Activated T-cell treated with anti-CD3 and anti-CD28 coated beads, Interleukin-2, amount 50 U/mL, for 72 hours (primary cell): ENCODE measurements at regions not wholly inside any gene's neighbourhood (a gene's known extent, or its start where the extent isn't known, plus 50 kb on each side); places are given as distances from the start of the nearest gene placed in this dataset.

Source experiments
- ATAC-seq, 2 donors: fragments of 150-1000 bp; cut with Tn5 transposase; replicated peaks in 1 of 2; 2 replicates each; pipeline ENCODE4 v1.10.0; 2021; ENCODE audit warnings: moderate library complexity in 2 of 2, mild to moderate bottlenecking in 1 of 2
- DNase-seq, 2 donors: peaks; one replicate each; pipeline ENCODE4 v3.0.0; 2021 to 2022; ENCODE audit warnings: mixed read lengths in 1 of 2
- H3K27ac Mint-ChIP-seq: one replicate; pipeline ENCODE4 v1.8.0; 2022; ENCODE audit warnings: mild to moderate bottlenecking, moderate library complexity, mixed read lengths
- H3K27me3 Mint-ChIP-seq: one replicate; pipeline ENCODE4 v1.8.0; 2022; ENCODE audit warnings: low read depth, mixed read lengths
- H3K36me3 Mint-ChIP-seq, 2 donors: one replicate each; pipeline ENCODE4 v1.8.0; 2022; ENCODE audit warnings: mixed read lengths in 2 of 2, mild to moderate bottlenecking in 1 of 2; ENCODE audit not compliant: insufficient read depth in 2 of 2
- H3K4me1 Mint-ChIP-seq: one replicate; pipeline ENCODE4 v1.8.0; 2022; ENCODE audit warnings: low read depth, mixed read lengths
- H3K4me3 Mint-ChIP-seq, 2 donors: one replicate each; pipeline ENCODE4 v1.8.0; 2022; ENCODE audit warnings: mild to moderate bottlenecking in 2 of 2, mixed read lengths in 2 of 2, moderate library complexity in 2 of 2
- H3K9me3 Mint-ChIP-seq, 2 donors: one replicate each; pipeline ENCODE4 v1.8.0; 2022; ENCODE audit warnings: mixed read lengths in 2 of 2

GRCh38 chr13:112325142-112325808 lies 50.9 kb upstream of the SPACA7 start:
- DNase-seq: no peak
- no peak for ATAC-seq

GRCh38 chr13:112325920-112326645 lies 50.1 kb upstream of the SPACA7 start:
- Mint-ChIP-seq H3K4me1 (no peaks in the 10 kb centered on the region), H3K9me3 (peaks cover 0 to 2% of the 10 kb centered on the region in 2 donors), H3K4me3 (no peak overlapping the region), H3K36me3 (no peaks in the 10 kb centered on the region), H3K27ac (no peak overlapping the region), H3K27me3 (peaks cover 18% of the 10 kb centered on the region)
- DNase-seq (no peak), ATAC-seq (no peak)

More at GRCh38 chr13:112325142-112325808, 50.9 kb upstream of the SPACA7 start:
- no peaks in the 10 kb centered on the region for H3K4me1 Mint-ChIP-seq
- H3K27ac Mint-ChIP-seq: no peak overlapping the region
- no peaks in the 10 kb centered on the region for H3K36me3 Mint-ChIP-seq
- peaks cover 18% of the 10 kb centered on the region for H3K27me3 Mint-ChIP-seq
- H3K9me3 Mint-ChIP-seq: peaks cover 0 to 2% of the 10 kb centered on the region in 2 donors
- H3K4me3 Mint-ChIP-seq: no peak overlapping the region
